NCI-H510A treated with DMSO at 0.1 percent for 48 hours (cell line): ENCODE measurements at regions not wholly inside any gene's neighbourhood (a gene's known extent, or its start where the extent isn't known, plus 50 kb on each side); places are given as distances from the start of the nearest gene placed in this dataset.
"Not testable (repeated sequence)": the region's sequence is repeated elsewhere in the genome, so short reads cannot be mapped to it uniquely, and the experiment has no call there.

Experiments used
- DNase-seq: peaks from one replicate; lab custom pipeline; 2025; lab: John Stamatoyannopoulos, UW

DNA sequence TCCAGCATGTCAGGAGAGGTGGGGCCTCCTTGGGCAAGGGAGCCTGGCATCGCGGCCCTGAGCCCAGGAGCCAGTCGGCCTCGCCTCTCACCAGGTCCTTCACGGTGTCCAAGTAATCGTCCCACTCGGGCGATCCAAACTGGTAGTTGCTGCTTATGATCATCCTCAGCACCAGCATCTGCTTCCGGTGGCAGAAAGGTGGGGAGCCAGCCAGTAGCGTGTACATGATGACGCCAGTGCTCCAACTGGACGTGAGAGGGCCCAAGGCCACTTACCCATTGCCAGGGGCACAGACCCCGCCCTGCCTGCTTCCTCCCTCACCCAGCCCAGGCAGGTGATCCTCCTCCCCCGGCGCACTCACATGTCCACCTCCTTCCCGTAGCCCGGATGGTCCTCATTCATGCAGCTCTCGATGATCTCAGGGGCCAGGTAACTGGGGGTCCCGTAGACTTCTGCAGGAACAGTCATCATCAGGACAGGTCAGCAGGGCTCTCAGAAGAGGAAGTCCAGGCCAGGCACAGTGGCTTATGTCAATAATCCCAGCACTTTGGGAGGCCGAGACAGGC is 214.7 kb downstream of the OR4C45 start:
- no peak for DNase-seq

- DNase-seq: no peak
These were observed 235.2 kb downstream of the OR4C45 start for GRCh38 chr11:50267851-50268250.

DNA sequence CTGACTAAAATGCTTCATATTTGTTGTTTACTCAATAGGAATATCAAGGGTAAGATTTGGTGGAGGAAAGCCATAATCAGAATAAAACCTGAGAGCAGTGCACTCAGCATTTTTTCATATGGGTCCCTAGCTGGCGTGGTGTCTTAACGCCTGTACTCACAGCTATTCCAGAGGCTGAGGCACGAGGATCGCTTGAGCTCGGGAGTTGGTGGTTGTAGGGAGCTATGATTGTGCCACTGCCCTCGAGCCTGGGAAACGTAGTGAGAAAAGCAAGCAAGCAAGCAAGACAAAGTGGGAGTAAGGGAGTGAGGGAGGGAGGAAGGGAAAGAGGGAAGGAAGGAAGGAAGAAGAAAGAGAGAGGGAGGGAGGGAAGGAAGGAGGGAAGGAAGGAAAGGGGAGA is 242.5 kb downstream of the OR4C45 start:
- DNase-seq: no peak

- DNase-seq: no peak
These were observed 246.1 kb downstream of the OR4C45 start for GRCh38 chr11:50278756-50279155.

GRCh38 chr11:50298182-50298988 is 265.7 kb downstream of the OR4C45 start:
- peak; percentile 26 for DNase-seq

DNA sequence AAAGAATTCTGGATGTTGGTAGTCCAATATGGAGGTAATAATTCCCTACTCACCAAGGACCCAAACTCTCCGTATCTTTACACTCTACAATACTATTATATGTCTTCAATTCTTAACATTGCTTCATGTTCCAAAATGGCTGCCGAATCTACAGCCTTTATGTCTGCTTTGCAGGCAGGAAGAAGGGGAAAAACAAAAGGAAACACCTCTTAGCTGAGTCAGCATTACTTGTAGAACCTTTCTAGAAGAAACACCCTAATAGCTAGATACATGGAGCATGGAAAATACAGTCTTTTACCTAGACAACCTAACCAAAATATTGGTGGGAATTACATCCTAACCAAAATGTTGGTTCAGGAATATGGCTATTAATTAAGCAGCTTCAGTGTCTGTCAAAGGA is 298.0 kb downstream of the OR4C45 start:
- not testable (repeated sequence) for DNase-seq

- DNase-seq: no peak
These were observed 301.2 kb downstream of the OR4C45 start for GRCh38 chr11:50333861-50334260.

- DNase-seq: not testable (repeated sequence)
These were observed 304.8 kb downstream of the OR4C45 start for GRCh38 chr11:50337432-50337831.

DNA sequence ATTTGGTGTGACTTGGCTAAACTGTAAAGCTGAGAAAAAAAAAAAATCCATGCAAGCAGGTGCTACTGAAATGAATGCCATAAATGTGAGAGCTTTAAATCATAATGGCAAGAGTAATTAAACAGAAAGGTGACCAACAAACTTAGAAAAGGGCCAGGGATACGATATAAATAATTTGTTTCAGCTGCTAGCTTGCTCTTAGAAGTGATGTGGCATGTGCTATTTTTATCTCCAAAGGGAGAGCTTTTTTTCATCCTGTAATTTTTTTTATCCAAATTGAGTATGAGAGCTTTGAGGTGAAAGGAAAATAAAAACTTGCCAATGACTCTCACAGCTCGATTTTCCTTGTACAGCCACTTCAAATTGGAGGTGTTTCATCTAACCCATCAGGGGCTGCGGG is 315.3 kb downstream of the OR4C45 start:
- not testable (repeated sequence) for DNase-seq

DNA sequence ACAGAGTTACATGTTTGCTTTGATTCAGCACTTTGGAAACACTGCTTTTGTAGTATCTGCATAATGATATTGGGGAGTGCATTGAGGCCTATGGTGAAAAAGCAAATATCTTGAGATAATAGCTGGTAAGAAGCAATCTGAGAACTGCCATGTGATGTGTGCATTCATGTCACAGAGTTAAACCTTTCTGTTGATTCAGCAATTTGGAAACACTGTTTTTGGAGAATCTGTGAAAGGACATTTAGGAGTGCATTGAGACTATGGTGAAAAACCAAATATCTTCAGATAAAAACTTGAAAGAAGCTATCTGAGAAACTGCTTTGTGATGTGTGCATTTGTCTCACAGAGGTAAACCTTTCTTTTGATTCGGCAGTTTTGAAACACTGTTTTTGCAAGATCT is 346.8 kb downstream of the OR4C45 start:
- no peak for DNase-seq

GRCh38 chr11:50394017-50394416 is 361.3 kb downstream of the OR4C45 start:
- DNase-seq: no peak

DNA sequence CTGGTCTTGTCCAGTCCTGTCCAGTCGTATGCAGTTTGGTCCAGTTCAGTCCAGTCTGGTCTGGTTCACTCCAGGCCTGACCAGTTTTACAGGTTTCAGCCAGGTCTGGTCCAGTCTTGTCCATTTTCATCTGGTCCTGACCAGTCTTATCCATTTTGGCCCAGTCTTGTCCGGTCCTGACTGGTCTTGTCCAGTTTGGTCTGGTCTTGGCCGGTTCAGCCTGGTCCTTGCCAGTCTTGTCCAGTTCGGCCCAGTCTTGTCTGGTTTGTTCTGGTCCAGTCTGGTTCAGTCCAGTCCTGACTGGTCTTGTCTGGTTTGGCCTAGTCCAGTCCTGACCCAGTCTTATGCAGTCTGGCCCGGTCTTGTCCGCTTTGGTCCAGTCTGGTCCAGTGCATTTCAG is 380.2 kb downstream of the OR4C45 start:
- DNase-seq: no peak

DNA sequence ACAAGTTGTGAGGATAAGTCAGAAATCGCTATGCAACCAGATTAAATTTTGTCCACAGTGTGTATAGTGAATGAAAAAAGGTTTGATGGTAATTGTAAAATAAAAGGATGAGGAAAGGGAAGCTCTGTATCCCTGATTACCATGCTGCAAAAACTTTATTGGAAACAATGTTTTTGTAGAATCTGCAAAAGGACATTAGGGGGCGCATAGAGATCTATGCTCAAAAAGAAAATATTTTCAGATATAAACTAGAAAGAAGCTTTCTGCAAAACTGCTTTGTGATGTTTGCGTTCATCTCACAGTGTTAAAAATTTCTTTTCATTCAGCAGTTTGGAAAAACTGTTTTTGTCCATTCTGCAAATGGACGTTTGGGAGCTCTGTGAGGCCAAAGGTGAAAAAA is 390.5 kb downstream of the OR4C45 start:
- no peak for DNase-seq
